ENCODE measurements at regions not wholly inside any gene's neighbourhood (a gene's known extent, or its start where the extent isn't known, plus 50 kb on each side); places are given as distances from the start of the nearest gene placed in this dataset.

DNA sequence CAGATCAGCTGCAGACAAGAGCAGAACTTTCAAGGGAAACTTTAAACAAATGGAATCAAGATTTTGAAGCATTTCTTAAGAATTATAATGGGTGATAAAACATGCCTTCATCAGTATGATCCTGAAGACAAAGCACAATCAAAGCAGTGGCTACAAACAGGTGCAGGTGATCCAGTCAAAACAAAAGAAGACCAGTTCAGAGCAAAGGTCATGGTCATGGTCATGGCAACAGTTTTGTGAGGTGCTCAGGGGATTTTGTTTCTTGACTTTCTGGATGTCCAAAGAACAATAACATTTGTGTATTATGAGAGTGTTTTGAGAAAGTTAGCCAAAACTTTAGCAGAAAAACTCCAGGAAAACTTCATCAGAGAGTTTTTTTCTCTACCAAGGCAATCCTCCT lies 681.7 kb upstream of the PTBP2 start:
- Histone ChIP-seq H3K4me1 (ENCODE audit: control insufficient read depth in 2 of 2, insufficient read depth in 2 of 2, low read length in 1 of 2) (no peaks in the 10 kb centered on the region), H3K4me3 (ENCODE audit: low read depth in 1 of 2, low read length in 2 of 2) (no peak overlapping the region), H3K36me3 (ENCODE audit: control insufficient read depth in 2 of 2, insufficient read depth in 2 of 2, low read length in 1 of 2) (no peaks in the 10 kb centered on the region), H3K9me3 (ENCODE audit: control insufficient read depth in 2 of 2, insufficient read depth in 1 of 2, low read depth in 1 of 2, low read length in 1 of 2) (no peaks in the 10 kb centered on the region), H3K27me3 (ENCODE audit: control insufficient read depth in 1 of 2, insufficient read depth in 2 of 2, low read length in 2 of 2) (no peaks in the 10 kb centered on the region), H3K27ac (ENCODE audit: low read depth in 2 of 2, low read length in 1 of 2) (no peak overlapping the region)

DNA sequence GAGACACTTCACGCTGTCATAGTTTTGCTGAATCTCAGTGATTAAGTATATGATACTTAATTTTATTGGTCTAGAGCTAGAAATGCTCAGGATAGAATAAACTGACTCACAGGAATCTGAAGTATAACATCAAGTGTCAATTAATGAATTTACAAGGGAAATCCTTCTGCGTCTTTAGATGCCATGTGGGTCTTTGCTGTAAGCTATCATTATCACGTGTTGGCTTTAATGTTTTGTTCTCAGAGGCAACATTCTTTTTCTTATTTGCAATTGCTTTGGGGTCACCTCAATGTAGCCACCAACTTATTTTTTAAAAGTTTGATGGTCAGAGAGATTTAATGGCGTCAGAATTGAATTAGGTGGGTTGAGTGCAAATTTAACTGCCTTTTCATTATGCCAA lies 680.1 kb upstream of the PTBP2 start:
- H3K4me3 ChIP-seq (ENCODE audit: low read depth in 1 of 2, low read length in 2 of 2), result no peak overlapping the region
- no peaks in the 10 kb centered on the region for H3K27me3 ChIP-seq (ENCODE audit: control insufficient read depth in 1 of 2, insufficient read depth in 2 of 2, low read length in 2 of 2)
- H3K36me3 ChIP-seq (ENCODE audit: control insufficient read depth in 2 of 2, insufficient read depth in 2 of 2, low read length in 1 of 2), result no peaks in the 10 kb centered on the region
- no peaks in the 10 kb centered on the region for H3K4me1 ChIP-seq (ENCODE audit: control insufficient read depth in 2 of 2, insufficient read depth in 2 of 2, low read length in 1 of 2)
- 84 to 93% methylated on average over 4 of the region's 4 CpGs for WGBS, 2 donors
- H3K27ac ChIP-seq (ENCODE audit: low read depth in 2 of 2, low read length in 1 of 2), result no peak overlapping the region
- H3K9me3 ChIP-seq (ENCODE audit: control insufficient read depth in 2 of 2, insufficient read depth in 1 of 2, low read depth in 1 of 2, low read length in 1 of 2), result no peaks in the 10 kb centered on the region

DNA sequence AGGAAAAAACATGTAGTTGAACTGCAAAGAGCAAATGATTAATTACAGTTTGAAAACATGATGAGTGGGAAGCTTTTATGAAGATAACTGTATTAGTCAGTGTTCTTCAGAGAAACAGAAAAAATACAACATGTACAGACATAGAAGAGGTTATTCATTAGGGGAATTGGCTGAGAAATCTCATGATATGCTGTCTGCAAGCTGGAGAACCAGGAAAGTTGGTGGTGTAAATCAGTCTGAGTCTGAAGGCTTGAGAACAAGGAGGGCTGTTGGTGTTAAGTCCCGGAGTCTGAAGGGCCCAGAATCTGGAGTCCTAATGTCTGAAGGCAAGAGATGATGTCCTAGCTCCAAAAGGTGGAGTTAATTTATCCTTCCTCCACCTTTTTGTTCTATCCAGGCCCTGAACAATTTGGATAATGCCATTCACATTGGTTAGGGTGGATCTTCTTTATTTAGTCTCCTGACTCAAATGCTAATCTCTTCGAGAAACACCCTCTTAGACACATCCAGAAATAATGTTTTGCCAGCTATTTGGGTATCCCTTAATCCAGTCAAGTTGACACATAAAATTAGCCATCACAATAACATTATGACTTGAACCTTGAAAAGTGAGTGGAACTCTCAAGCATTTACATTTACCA lies 672.9 kb upstream of the PTBP2 start:
- Histone ChIP-seq H3K9me3 (ENCODE audit: control insufficient read depth in 2 of 2, insufficient read depth in 1 of 2, low read depth in 1 of 2, low read length in 1 of 2) (peaks cover 0 to 2% of the 10 kb centered on the region in 2 donors), H3K36me3 (ENCODE audit: control insufficient read depth in 2 of 2, insufficient read depth in 2 of 2, low read length in 1 of 2) (no peaks in the 10 kb centered on the region), H3K27ac (ENCODE audit: low read depth in 2 of 2, low read length in 1 of 2) (peak overlapping the region in 1 of 2 donors; percentile 24), H3K4me1 (ENCODE audit: control insufficient read depth in 2 of 2, insufficient read depth in 2 of 2, low read length in 1 of 2) (no peaks in the 10 kb centered on the region), H3K27me3 (ENCODE audit: control insufficient read depth in 1 of 2, insufficient read depth in 2 of 2, low read length in 2 of 2) (no peaks in the 10 kb centered on the region), H3K4me3 (ENCODE audit: low read depth in 1 of 2, low read length in 2 of 2) (no peak overlapping the region)
- WGBS, 2 donors, result 33 to 51% methylated on average over 2 of the region's 2 CpGs

DNA sequence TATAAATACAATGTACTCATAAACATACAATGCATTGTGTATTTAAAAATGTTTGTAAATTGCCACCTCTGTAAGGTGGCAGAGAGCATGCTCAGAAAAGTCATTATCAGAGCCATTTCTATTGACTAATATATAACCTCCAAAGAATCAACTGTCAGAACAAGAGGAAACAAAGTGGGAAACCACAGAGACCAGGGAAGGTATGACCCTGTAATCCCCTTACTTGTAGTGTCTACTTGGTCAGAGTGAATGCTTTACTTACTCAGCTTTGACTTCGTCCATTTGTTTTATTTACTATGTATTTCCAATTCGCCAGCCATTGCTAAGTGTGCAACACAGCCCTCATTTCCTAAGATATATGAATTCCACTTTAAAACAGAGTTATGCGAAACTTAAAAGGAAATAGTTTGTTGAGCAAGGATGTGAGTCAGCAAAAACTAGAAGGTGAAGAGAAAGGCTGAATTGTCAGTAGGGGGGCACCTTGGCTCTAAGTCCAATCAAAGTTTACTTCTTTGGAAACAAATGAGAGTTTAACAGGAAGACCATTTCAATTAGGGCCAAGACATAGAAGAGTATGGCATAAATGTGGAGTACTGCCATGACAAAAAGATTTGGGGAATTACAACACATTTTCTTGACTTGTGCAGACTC lies 671.7 kb upstream of the PTBP2 start:
- H3K36me3 ChIP-seq (ENCODE audit: control insufficient read depth in 2 of 2, insufficient read depth in 2 of 2, low read length in 1 of 2), result no peaks in the 10 kb centered on the region
- H3K9me3 ChIP-seq (ENCODE audit: control insufficient read depth in 2 of 2, insufficient read depth in 1 of 2, low read depth in 1 of 2, low read length in 1 of 2), result peaks cover 0 to 2% of the 10 kb centered on the region in 2 donors
- H3K27me3 ChIP-seq (ENCODE audit: control insufficient read depth in 1 of 2, insufficient read depth in 2 of 2, low read length in 2 of 2), result no peaks in the 10 kb centered on the region
- no peaks in the 10 kb centered on the region for H3K4me1 ChIP-seq (ENCODE audit: control insufficient read depth in 2 of 2, insufficient read depth in 2 of 2, low read length in 1 of 2)
- 38 to 49% methylated on average over 3 of the region's 3 CpGs for WGBS, 2 donors
- no peak overlapping the region for H3K4me3 ChIP-seq (ENCODE audit: low read depth in 1 of 2, low read length in 2 of 2)
- H3K27ac ChIP-seq (ENCODE audit: low read depth in 2 of 2, low read length in 1 of 2), result peak overlapping the region in 1 of 2 donors; percentile 12

DNA sequence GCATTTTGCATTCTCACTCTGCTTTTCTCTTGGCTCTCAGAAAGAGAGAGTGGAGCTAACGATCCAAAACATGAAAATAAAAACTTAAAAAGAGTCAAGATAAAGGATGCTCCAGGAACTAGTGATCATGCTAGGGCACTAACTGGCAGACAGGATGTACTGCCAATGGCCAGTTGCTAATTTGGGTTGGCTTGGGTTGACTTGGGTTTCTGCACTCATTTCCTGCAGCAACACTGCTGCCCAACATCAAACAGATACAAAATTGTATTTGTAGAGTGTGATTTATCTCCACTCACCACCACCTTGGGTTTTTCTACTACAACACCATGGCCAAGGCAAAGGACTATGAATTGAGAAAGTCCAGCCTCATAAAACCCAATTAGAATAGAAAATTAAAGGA lies 662.3 kb upstream of the PTBP2 start:
- 69 to 70% methylated on average over 1 of the region's 1 CpG for WGBS, 2 donors
- no peaks in the 10 kb centered on the region for H3K27me3 ChIP-seq (ENCODE audit: control insufficient read depth in 1 of 2, insufficient read depth in 2 of 2, low read length in 2 of 2)

DNA sequence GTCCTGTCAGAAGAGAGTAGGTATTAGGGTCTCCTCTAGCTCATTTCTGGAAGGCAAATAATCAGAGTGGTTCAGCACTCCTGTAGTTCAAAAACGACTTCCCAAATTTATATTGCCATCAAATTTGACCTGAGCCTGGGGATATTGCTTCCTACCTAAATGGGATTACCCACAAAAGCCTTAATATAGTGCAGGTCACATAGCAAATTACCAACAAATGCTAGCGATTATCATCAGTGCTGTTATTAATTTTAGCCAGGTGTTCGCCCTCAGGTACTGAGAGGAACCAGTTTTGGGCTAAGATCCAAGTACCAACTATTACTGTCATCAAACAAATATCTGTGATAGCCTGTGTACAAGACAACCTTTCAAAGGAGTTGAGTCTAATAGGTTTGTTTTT lies 661.8 kb upstream of the PTBP2 start:
- H3K27me3 ChIP-seq (ENCODE audit: control insufficient read depth in 1 of 2, insufficient read depth in 2 of 2, low read length in 2 of 2), result no peaks in the 10 kb centered on the region
- H3K4me1 ChIP-seq (ENCODE audit: control insufficient read depth in 2 of 2, insufficient read depth in 2 of 2, low read length in 1 of 2), result no peaks in the 10 kb centered on the region
- no peaks in the 10 kb centered on the region for H3K9me3 ChIP-seq (ENCODE audit: control insufficient read depth in 2 of 2, insufficient read depth in 1 of 2, low read depth in 1 of 2, low read length in 1 of 2)
- no peak overlapping the region for H3K27ac ChIP-seq (ENCODE audit: low read depth in 2 of 2, low read length in 1 of 2)
- H3K36me3 ChIP-seq (ENCODE audit: control insufficient read depth in 2 of 2, insufficient read depth in 2 of 2, low read length in 1 of 2), result no peaks in the 10 kb centered on the region
- H3K4me3 ChIP-seq (ENCODE audit: low read depth in 1 of 2, low read length in 2 of 2), result no peak overlapping the region
- 51 to 54% methylated on average over 3 of the region's 3 CpGs for WGBS, 2 donors

More for the DNA sequence above, 662.3 kb upstream of the PTBP2 start:
- no peaks in the 10 kb centered on the region for H3K36me3 ChIP-seq (ENCODE audit: control insufficient read depth in 2 of 2, insufficient read depth in 2 of 2, low read length in 1 of 2)
- H3K27ac ChIP-seq (ENCODE audit: low read depth in 2 of 2, low read length in 1 of 2), result no peak overlapping the region
- H3K4me1 ChIP-seq (ENCODE audit: control insufficient read depth in 2 of 2, insufficient read depth in 2 of 2, low read length in 1 of 2), result no peaks in the 10 kb centered on the region
- H3K9me3 ChIP-seq (ENCODE audit: control insufficient read depth in 2 of 2, insufficient read depth in 1 of 2, low read depth in 1 of 2, low read length in 1 of 2), result no peaks in the 10 kb centered on the region
- H3K4me3 ChIP-seq (ENCODE audit: low read depth in 1 of 2, low read length in 2 of 2), result no peak overlapping the region

DNA sequence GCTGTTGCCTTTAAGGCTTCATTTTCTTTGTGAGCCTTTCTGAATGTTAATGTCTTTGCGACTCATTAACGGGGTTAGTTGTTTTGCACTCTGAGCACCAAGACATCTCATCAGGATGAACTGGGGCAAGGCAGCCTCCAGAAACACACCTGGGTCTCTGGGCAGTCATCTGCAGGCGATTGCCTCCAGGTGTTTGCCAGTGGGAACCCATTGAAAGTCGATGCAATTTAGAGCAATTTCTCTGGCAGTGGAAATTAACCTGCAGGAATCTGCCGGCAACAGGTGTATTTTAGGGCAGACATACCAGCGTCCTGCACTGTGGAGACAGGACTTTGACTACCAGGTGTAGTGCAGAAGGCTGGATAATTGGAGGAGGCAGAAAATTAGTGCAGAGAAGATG lies 661.0 kb upstream of the PTBP2 start:
- Histone ChIP-seq H3K4me1 (ENCODE audit: control insufficient read depth in 2 of 2, insufficient read depth in 2 of 2, low read length in 1 of 2) (no peaks in the 10 kb centered on the region), H3K27ac (ENCODE audit: low read depth in 2 of 2, low read length in 1 of 2) (no peak overlapping the region), H3K27me3 (ENCODE audit: control insufficient read depth in 1 of 2, insufficient read depth in 2 of 2, low read length in 2 of 2) (no peaks in the 10 kb centered on the region), H3K36me3 (ENCODE audit: control insufficient read depth in 2 of 2, insufficient read depth in 2 of 2, low read length in 1 of 2) (no peaks in the 10 kb centered on the region), H3K4me3 (ENCODE audit: low read depth in 1 of 2, low read length in 2 of 2) (no peak overlapping the region), H3K9me3 (ENCODE audit: control insufficient read depth in 2 of 2, insufficient read depth in 1 of 2, low read depth in 1 of 2, low read length in 1 of 2) (no peaks in the 10 kb centered on the region)
- 58% methylated on average over 6 of the region's 6 CpGs for WGBS, 2 donors

DNA sequence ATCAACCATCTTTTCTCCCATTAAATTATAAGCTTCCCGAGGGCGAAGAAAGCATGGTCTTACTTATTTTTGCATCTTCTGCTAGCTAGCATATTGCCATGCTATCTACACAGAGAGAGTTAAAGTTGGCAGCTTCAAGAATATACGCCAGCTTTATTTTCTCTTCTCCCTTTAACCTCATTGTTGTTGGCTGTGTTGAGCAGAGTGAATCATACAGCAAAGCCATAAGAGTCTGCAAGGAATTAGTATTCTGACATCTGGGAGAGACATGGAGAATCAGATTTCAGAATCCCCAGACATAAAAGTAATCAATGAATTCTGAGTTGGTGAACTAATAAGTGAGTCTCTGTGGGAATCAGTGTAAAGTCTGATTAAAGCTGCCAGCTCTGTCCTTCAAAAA lies 649.6 kb upstream of the PTBP2 start:
- WGBS, 2 donors, result 77 to 81% methylated on average over 3 of the region's 3 CpGs
- Histone ChIP-seq H3K27ac (ENCODE audit: low read depth in 2 of 2, low read length in 1 of 2) (no peak overlapping the region), H3K9me3 (ENCODE audit: control insufficient read depth in 2 of 2, insufficient read depth in 1 of 2, low read depth in 1 of 2, low read length in 1 of 2) (no peaks in the 10 kb centered on the region), H3K27me3 (ENCODE audit: control insufficient read depth in 1 of 2, insufficient read depth in 2 of 2, low read length in 2 of 2) (no peaks in the 10 kb centered on the region), H3K4me1 (ENCODE audit: control insufficient read depth in 2 of 2, insufficient read depth in 2 of 2, low read length in 1 of 2) (no peaks in the 10 kb centered on the region), H3K4me3 (ENCODE audit: low read depth in 1 of 2, low read length in 2 of 2) (no peak overlapping the region), H3K36me3 (ENCODE audit: control insufficient read depth in 2 of 2, insufficient read depth in 2 of 2, low read length in 1 of 2) (no peaks in the 10 kb centered on the region)

DNA sequence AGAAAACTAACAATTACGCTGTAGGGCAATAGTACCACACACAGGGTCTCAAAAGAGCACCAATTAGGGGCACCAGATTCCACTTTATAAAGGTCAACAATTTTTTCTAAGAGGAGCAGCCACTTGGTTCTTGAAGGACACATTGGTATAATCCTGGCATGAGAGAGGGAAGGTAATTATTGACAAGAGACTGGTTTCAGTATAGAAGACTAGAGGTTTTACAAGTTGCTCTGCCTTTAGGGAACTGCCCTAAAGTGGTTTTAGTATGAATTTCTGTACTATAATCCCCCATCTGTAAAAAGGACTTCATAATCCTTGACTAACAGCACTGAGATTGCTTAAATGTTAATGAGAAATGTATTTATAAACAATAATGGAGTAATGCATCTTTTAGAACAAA lies 648.5 kb upstream of the PTBP2 start:
- Histone ChIP-seq H3K9me3 (ENCODE audit: control insufficient read depth in 2 of 2, insufficient read depth in 1 of 2, low read depth in 1 of 2, low read length in 1 of 2) (no peaks in the 10 kb centered on the region), H3K27ac (ENCODE audit: low read depth in 2 of 2, low read length in 1 of 2) (no peak overlapping the region), H3K27me3 (ENCODE audit: control insufficient read depth in 1 of 2, insufficient read depth in 2 of 2, low read length in 2 of 2) (no peaks in the 10 kb centered on the region), H3K4me1 (ENCODE audit: control insufficient read depth in 2 of 2, insufficient read depth in 2 of 2, low read length in 1 of 2) (no peaks in the 10 kb centered on the region), H3K36me3 (ENCODE audit: control insufficient read depth in 2 of 2, insufficient read depth in 2 of 2, low read length in 1 of 2) (no peaks in the 10 kb centered on the region), H3K4me3 (ENCODE audit: low read depth in 1 of 2, low read length in 2 of 2) (no peak overlapping the region)
- WGBS, 2 donors, result 91 to 96% methylated on average over 1 of the region's 1 CpG

DNA sequence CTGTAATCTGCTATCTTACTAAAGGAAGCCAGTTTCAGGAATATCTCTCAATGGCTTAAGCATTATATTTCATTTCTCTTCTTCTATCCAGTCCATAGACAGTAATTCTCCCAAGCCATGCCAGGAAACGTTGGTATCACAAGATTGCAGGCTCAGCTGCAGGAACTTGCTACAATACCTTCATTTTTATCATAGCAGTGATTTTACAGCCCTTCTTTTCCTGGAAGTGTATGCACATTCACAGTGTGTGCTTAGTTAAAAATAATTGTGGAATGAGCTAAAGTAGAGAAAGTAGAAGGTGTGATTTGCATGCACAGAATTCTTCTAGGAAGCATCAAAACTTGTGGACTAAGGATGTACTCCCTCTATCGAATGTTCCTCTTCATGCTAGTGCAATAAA lies 647.2 kb upstream of the PTBP2 start:
- Histone ChIP-seq H3K9me3 (ENCODE audit: control insufficient read depth in 2 of 2, insufficient read depth in 1 of 2, low read depth in 1 of 2, low read length in 1 of 2) (no peaks in the 10 kb centered on the region), H3K4me1 (ENCODE audit: control insufficient read depth in 2 of 2, insufficient read depth in 2 of 2, low read length in 1 of 2) (no peaks in the 10 kb centered on the region), H3K27ac (ENCODE audit: low read depth in 2 of 2, low read length in 1 of 2) (no peak overlapping the region), H3K4me3 (ENCODE audit: low read depth in 1 of 2, low read length in 2 of 2) (no peak overlapping the region), H3K27me3 (ENCODE audit: control insufficient read depth in 1 of 2, insufficient read depth in 2 of 2, low read length in 2 of 2) (no peaks in the 10 kb centered on the region), H3K36me3 (ENCODE audit: control insufficient read depth in 2 of 2, insufficient read depth in 2 of 2, low read length in 1 of 2) (no peaks in the 10 kb centered on the region)
- 31 to 40% methylated on average over 2 of the region's 2 CpGs for WGBS, 2 donors

All from esophagus (tissue), 2 donors.